ENCODE measurements at regions not wholly inside any gene's neighbourhood (a gene's known extent, or its start where the extent isn't known, plus 50 kb on each side); places are given as distances from the start of the nearest gene placed in this dataset.

GRCh38 chr3:105108823-105109222, 257.9 kb upstream of the ALCAM start:
- POLR2A ChIA-PET = no interaction called here
- no peaks in the 10 kb centered on the region for H3K36me3 ChIP-seq (ENCODE audit: control insufficient read depth, insufficient read depth, low read length)
- DNase-seq (ENCODE audit: low read depth) = no peak
- H3K27me3 ChIP-seq (ENCODE audit: control insufficient read depth, insufficient read depth, low read length) = no peaks in the 10 kb centered on the region
- no peak overlapping the region for H3K4me3 ChIP-seq (ENCODE audit: low read depth, low read length)
- CTCF ChIA-PET = no interaction called here
- no peak for TF ChIP-seq CTCF (IDR thresholded peaks at IDR 0.05; ENCODE audit: insufficient read depth, low read depth, low read length)

- H3K27me3 ChIP-seq (ENCODE audit: control insufficient read depth, insufficient read depth, low read length) = no peaks in the 10 kb centered on the region
- no peak for TF ChIP-seq CTCF (IDR thresholded peaks at IDR 0.05; ENCODE audit: insufficient read depth, low read depth, low read length)
- CTCF ChIA-PET = no interaction called here
- POLR2A ChIA-PET = no interaction called here
- H3K4me3 ChIP-seq (ENCODE audit: low read depth, low read length) = no peak overlapping the region
- DNase-seq (ENCODE audit: low read depth) = peak; percentile 92
- H3K36me3 ChIP-seq (ENCODE audit: control insufficient read depth, insufficient read depth, low read length) = no peaks in the 10 kb centered on the region
These were observed 247.8 kb upstream of the ALCAM start for GRCh38 chr3:105118905-105119304.

GRCh38 chr3:105119801-105120340, 246.8 kb upstream of the ALCAM start:
- Histone ChIP-seq H3K36me3 (ENCODE audit: control insufficient read depth, insufficient read depth, low read length) (no peaks in the 10 kb centered on the region), H3K27me3 (ENCODE audit: control insufficient read depth, insufficient read depth, low read length) (no peaks in the 10 kb centered on the region), H3K4me3 (ENCODE audit: low read depth, low read length) (no peak overlapping the region)
- ChIA-PET POLR2A (no interaction called here), CTCF (no interaction called here)
- no peak for TF ChIP-seq CTCF (IDR thresholded peaks at IDR 0.05; ENCODE audit: insufficient read depth, low read depth, low read length)
- DNase-seq (ENCODE audit: low read depth) = no peak

GRCh38 chr3:105130911-105131310, 235.8 kb upstream of the ALCAM start:
- Histone ChIP-seq H3K27me3 (ENCODE audit: control insufficient read depth, insufficient read depth, low read length) (no peaks in the 10 kb centered on the region), H3K4me3 (ENCODE audit: low read depth, low read length) (no peak overlapping the region), H3K36me3 (ENCODE audit: control insufficient read depth, insufficient read depth, low read length) (no peaks in the 10 kb centered on the region)
- ChIA-PET CTCF (no interaction called here), POLR2A (no interaction called here)
- no peak for TF ChIP-seq CTCF (IDR thresholded peaks at IDR 0.05; ENCODE audit: insufficient read depth, low read depth, low read length)
- DNase-seq (ENCODE audit: low read depth) = no peak

GRCh38 chr3:105137911-105138310, 228.8 kb upstream of the ALCAM start:
- no peak for TF ChIP-seq CTCF (IDR thresholded peaks at IDR 0.05; ENCODE audit: insufficient read depth, low read depth, low read length)
- no peak overlapping the region for H3K4me3 ChIP-seq (ENCODE audit: low read depth, low read length)
- no peak for DNase-seq (ENCODE audit: low read depth)
- H3K27me3 ChIP-seq (ENCODE audit: control insufficient read depth, insufficient read depth, low read length) = no peaks in the 10 kb centered on the region
- ChIA-PET POLR2A (no interaction called here), CTCF (no interaction called here)
- H3K36me3 ChIP-seq (ENCODE audit: control insufficient read depth, insufficient read depth, low read length) = no peaks in the 10 kb centered on the region

Measured in BJ (cell line).